Hepatocyte (in vitro differentiated cells): ENCODE measurements at regions not wholly inside any gene's neighbourhood (a gene's known extent, or its start where the extent isn't known, plus 50 kb on each side); places are given as distances from the start of the nearest gene placed in this dataset.

ENCODE experiments used
- DNase-seq: peaks from one replicate; pipeline ENCODE4 v3.0.0-alpha.2; 2016; ENCODE audit warnings: low spot score
- H2AFZ ChIP-seq: fragments of 200-600 bp; sonication (generic); 2 replicates; pipeline ENCODE4 v1.6.0; 2016; ENCODE audit warnings: antibody characterized with exemption, mild to moderate bottlenecking
- H3K27ac ChIP-seq: fragments of 200-600 bp; sonication (generic); 2 replicates; pipeline ENCODE4 v1.5.1; 2016; ENCODE audit warnings: mild to moderate bottlenecking
- H3K27me3 ChIP-seq: fragments of 200-600 bp; sonication (generic); 2 replicates; pipeline ENCODE4 v1.6.1; 2016
- H3K36me3 ChIP-seq: fragments of 200-600 bp; sonication (generic); replicated peaks from 2 replicates; pipeline ENCODE4 v1.5.1; 2016; ENCODE audit warnings: low read depth; ENCODE audit not compliant: insufficient read depth
- H3K4me1 ChIP-seq: fragments of 200-600 bp; sonication (generic); 2 replicates; pipeline ENCODE4 v1.5.1; 2016; ENCODE audit warnings: mild to moderate bottlenecking, moderate library complexity; ENCODE audit not compliant: insufficient read depth
- H3K4me2 ChIP-seq: fragments of 200-600 bp; sonication (generic); 2 replicates; pipeline ENCODE4 v1.6.0; 2016
- H3K4me3 ChIP-seq: fragments of 200-600 bp; sonication (generic); 2 replicates; pipeline ENCODE4 v1.5.1; 2016; ENCODE audit warnings: mild to moderate bottlenecking
- H3K79me2 ChIP-seq: fragments of 200-600 bp; sonication (generic); 2 replicates; pipeline ENCODE4 v1.6.0; 2017; ENCODE audit warnings: mild to moderate bottlenecking
- H3K9me2 ChIP-seq: fragments of 200-600 bp; sonication (generic); replicated peaks from 2 replicates; pipeline ENCODE4 v1.6.0; 2017; ENCODE audit warnings: mild to moderate bottlenecking; ENCODE audit not compliant: insufficient read depth
- H3K9me3 ChIP-seq: fragments of 200-600 bp; sonication (generic); 2 replicates; pipeline ENCODE4 v1.5.1; 2016; ENCODE audit warnings: low read depth, mild to moderate bottlenecking
- H4K20me1 ChIP-seq: fragments of 200-600 bp; sonication (generic); 2 replicates; pipeline ENCODE4 v1.6.0; 2016; ENCODE audit warnings: mild to moderate bottlenecking; ENCODE audit not compliant: insufficient read depth, poor library complexity, severe bottlenecking
- EZH2 ChIP-seq: fragments of 200-600 bp; sonication (generic); IDR thresholded peaks from 2 replicates; pipeline ENCODE4 v1.6.1; 2016; ENCODE audit warnings: antibody characterized with exemption, mild to moderate bottlenecking, borderline replicate concordance
- EZH2phosphoT487 ChIP-seq: fragments of 200-600 bp; sonication (generic); IDR thresholded peaks from one replicate; pipeline ENCODE4 v1.6.1; 2018; ENCODE audit warnings: antibody characterized with exemption, mild to moderate bottlenecking, low read depth, moderate library complexity; ENCODE audit not compliant: unreplicated experiment, severe bottlenecking
- WGBS: methylation state at CpG from one replicate; pipeline ENCODE4 v1.1.6; 2016; ENCODE audit warnings: low lambda C conversion rate; ENCODE audit errors: missing lambda C conversion rate; 5-methylcytosine and 5-hydroxymethylcytosine counted together
- TF ChIP-seq, protein P1 (sequence below): fragments of 200-600 bp; sonication (generic); IDR thresholded peaks from 2 replicates; pipeline ENCODE4 v1.5.1; 2016; ENCODE audit warnings: antibody characterized with exemption, mild to moderate bottlenecking; ENCODE audit not compliant: poor library complexity

DNA sequence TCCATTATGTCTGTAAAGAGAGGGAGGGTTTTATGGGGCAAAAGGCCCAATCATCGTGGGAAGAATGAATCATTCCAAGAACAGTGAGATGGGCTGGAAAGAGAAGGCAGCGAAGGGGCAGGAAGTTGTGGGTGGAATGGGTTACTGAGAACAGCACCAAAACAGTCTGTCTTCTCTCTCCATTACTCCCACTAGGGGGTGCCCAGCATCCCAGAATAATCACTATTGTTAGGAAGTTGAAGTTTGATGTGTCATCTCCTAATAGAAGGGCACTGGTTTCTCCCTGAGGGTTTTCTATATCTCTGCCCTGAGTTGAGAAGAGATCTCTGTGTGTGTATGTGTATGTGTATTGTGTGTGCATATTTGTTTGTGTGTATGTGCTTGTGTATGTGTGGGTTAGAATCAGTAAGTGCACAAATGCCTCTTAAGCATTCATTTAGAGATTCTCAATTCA, 76.6 kb upstream of the MAP4K3 start:
- no peak overlapping the region for H3K4me3 ChIP-seq
- H3K9me2 ChIP-seq: no peaks in the 10 kb centered on the region
- no peaks in the 10 kb centered on the region for H4K20me1 ChIP-seq
- H3K27me3 ChIP-seq: no peaks in the 10 kb centered on the region
- H3K4me1 ChIP-seq: peaks cover 40% of the 10 kb centered on the region
- H3K9me3 ChIP-seq: no peaks in the 10 kb centered on the region
- DNase-seq: peak; percentile 70
- no peak overlapping the region for H3K4me2 ChIP-seq
- peak overlapping the region; percentile 72 for H3K27ac ChIP-seq
- no peaks in the 10 kb centered on the region for H3K79me2 ChIP-seq
- H3K36me3 ChIP-seq: no peaks in the 10 kb centered on the region
- no peak overlapping the region for H2AFZ ChIP-seq
- TF ChIP-seq EZH2: no peak
- TF ChIP-seq, protein P1, sequence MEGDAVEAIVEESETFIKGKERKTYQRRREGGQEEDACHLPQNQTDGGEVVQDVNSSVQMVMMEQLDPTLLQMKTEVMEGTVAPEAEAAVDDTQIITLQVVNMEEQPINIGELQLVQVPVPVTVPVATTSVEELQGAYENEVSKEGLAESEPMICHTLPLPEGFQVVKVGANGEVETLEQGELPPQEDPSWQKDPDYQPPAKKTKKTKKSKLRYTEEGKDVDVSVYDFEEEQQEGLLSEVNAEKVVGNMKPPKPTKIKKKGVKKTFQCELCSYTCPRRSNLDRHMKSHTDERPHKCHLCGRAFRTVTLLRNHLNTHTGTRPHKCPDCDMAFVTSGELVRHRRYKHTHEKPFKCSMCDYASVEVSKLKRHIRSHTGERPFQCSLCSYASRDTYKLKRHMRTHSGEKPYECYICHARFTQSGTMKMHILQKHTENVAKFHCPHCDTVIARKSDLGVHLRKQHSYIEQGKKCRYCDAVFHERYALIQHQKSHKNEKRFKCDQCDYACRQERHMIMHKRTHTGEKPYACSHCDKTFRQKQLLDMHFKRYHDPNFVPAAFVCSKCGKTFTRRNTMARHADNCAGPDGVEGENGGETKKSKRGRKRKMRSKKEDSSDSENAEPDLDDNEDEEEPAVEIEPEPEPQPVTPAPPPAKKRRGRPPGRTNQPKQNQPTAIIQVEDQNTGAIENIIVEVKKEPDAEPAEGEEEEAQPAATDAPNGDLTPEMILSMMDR: peak; percentile 55
- WGBS: 28% methylated on average over 2 of the region's 2 CpGs

GRCh38 chr2:39514825-39515224, 77.7 kb upstream of the MAP4K3 start:
- H3K4me2 ChIP-seq: no peak overlapping the region
- 91% methylated on average over 5 of the region's 5 CpGs for WGBS
- peaks cover 35% of the 10 kb centered on the region for H3K4me1 ChIP-seq

GRCh38 chr2:39515273-39515896, 78.3 kb upstream of the MAP4K3 start:
- no peaks in the 10 kb centered on the region for H3K79me2 ChIP-seq
- TF ChIP-seq EZH2: no peak
- no peak for TF ChIP-seq EZH2phosphoT487
- TF ChIP-seq, protein P1: no peak
- 74% methylated on average over 9 of the region's 9 CpGs for WGBS
- H4K20me1 ChIP-seq: no peaks in the 10 kb centered on the region
- H3K4me1 ChIP-seq: peaks cover 35% of the 10 kb centered on the region
- no peak for DNase-seq
- H3K4me2 ChIP-seq: no peak overlapping the region
- no peaks in the 10 kb centered on the region for H3K9me3 ChIP-seq
- H3K27me3 ChIP-seq: no peaks in the 10 kb centered on the region
- H3K36me3 ChIP-seq: no peaks in the 10 kb centered on the region
- H3K9me2 ChIP-seq: no peaks in the 10 kb centered on the region
- peak overlapping the region; percentile 19 for H3K27ac ChIP-seq
- no peak overlapping the region for H2AFZ ChIP-seq
- no peak overlapping the region for H3K4me3 ChIP-seq

More at GRCh38 chr2:39514825-39515224, 77.7 kb upstream of the MAP4K3 start:
- no peak overlapping the region for H3K27ac ChIP-seq
- no peaks in the 10 kb centered on the region for H3K9me2 ChIP-seq
- H4K20me1 ChIP-seq: no peaks in the 10 kb centered on the region
- no peak for DNase-seq
- H3K36me3 ChIP-seq: no peaks in the 10 kb centered on the region
- no peaks in the 10 kb centered on the region for H3K27me3 ChIP-seq
- no peaks in the 10 kb centered on the region for H3K79me2 ChIP-seq
- no peaks in the 10 kb centered on the region for H3K9me3 ChIP-seq
- no peak for TF ChIP-seq EZH2
- TF ChIP-seq, protein P1: no peak
- TF ChIP-seq EZH2phosphoT487: no peak
- H2AFZ ChIP-seq: no peak overlapping the region
- H3K4me3 ChIP-seq: no peak overlapping the region

DNA sequence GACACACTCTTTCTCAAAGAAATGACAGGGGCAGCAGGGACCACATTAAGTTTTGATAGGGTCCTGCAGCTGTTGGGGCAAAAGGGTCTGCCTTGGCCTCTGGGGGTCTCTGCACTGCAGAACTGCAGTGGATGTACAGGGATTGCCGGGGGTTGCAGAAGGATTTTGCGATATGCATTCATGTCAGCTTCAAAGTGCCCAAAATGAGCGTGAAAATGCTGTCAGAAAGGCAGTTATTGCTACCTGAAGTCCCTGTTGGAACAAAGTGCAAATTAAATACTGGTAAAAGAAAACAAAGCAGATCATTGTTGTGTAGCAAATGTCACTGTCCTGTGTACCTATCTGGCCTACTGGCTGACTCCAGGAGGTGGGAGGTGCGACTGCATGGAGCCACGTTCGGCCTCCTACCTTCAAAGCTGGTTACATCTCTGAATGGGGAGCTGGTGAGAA, 78.8 kb upstream of the MAP4K3 start:
- no peaks in the 10 kb centered on the region for H3K27me3 ChIP-seq
- no peak for TF ChIP-seq EZH2
- TF ChIP-seq, protein P1: no peak
- TF ChIP-seq EZH2phosphoT487: no peak
- no peak for DNase-seq
- H3K9me2 ChIP-seq: no peaks in the 10 kb centered on the region
- no peaks in the 10 kb centered on the region for H3K36me3 ChIP-seq
- H3K4me3 ChIP-seq: no peak overlapping the region
- H3K79me2 ChIP-seq: no peaks in the 10 kb centered on the region
- no peaks in the 10 kb centered on the region for H4K20me1 ChIP-seq
- H3K9me3 ChIP-seq: no peaks in the 10 kb centered on the region
- peaks cover 35% of the 10 kb centered on the region for H3K4me1 ChIP-seq
- no peak overlapping the region for H3K27ac ChIP-seq
- 80% methylated on average over 6 of the region's 6 CpGs for WGBS
- no peak overlapping the region for H3K4me2 ChIP-seq
- H2AFZ ChIP-seq: no peak overlapping the region
